HEK293 (cell line): ENCODE measurements at regions not wholly inside any gene's neighbourhood (a gene's known extent, or its start where the extent isn't known, plus 50 kb on each side); places are given as distances from the start of the nearest gene placed in this dataset.
A peak's percentile ranks its signal among the peaks of the same experiment; 100 is the strongest.

Source experiments
- CTCF ChIA-PET: fragments of 350-600 bp; formaldehyde crosslinking; extraction: SDS; loops from one replicate; lab custom pipeline; 2021; ENCODE audit warnings: antibody characterized with exemption; lab: Yijun Ruan, JAX
- POLR2A ChIA-PET: fragments of 300-600 bp; formaldehyde crosslinking; extraction: SDS; loops from one replicate; lab custom pipeline; 2020; ENCODE audit warnings: antibody characterized with exemption, inconsistent platforms; lab: Yijun Ruan, JAX
- H3K27ac ChIP-seq: fragments of 200-500 bp; sonication (Bioruptor generic); 2 replicates; pipeline ENCODE4 v1.5.1; 2014; ENCODE audit warnings: low read depth, low read length, control low read depth, inconsistent platforms; ENCODE audit errors: extremely low read depth
- H3K36me3 ChIP-seq, 2 experiments: fragments of 200-500 bp in 1 of 2; sonication (Bioruptor generic) in 1 of 2; 1 replicate in 1 of 2; 2 replicates in 1 of 2; pipeline ENCODE4 v1.5.1; 2014 to 2017; ENCODE audit warnings: inconsistent platforms in 2 of 2, low read length in 2 of 2; ENCODE audit not compliant: control insufficient read depth in 2 of 2, insufficient read depth in 1 of 2
- H3K4me1 ChIP-seq: fragments of 200-500 bp; sonication (Bioruptor generic); 2 replicates; pipeline ENCODE4 v1.5.1; 2014; ENCODE audit warnings: mild to moderate bottlenecking, low read length, inconsistent platforms; ENCODE audit not compliant: control insufficient read depth, insufficient read depth
- H3K4me3 ChIP-seq: 2 replicates; pipeline ENCODE4 v1.5.1; 2011; ENCODE audit warnings: low read depth, mild to moderate bottlenecking, control low read depth, low read length, moderate library complexity
- H3K9me3 ChIP-seq: fragments of 200-500 bp; sonication (Bioruptor generic); 2 replicates; pipeline ENCODE4 v1.5.1; 2014; ENCODE audit warnings: low read depth, low read length, inconsistent platforms; ENCODE audit not compliant: control insufficient read depth, insufficient read depth
- ATF2 ChIP-seq: fragments of 450-650 bp; formaldehyde crosslinking; IDR thresholded peaks from 2 replicates; pipeline ENCODE4 v1.5.1; 2016; ENCODE audit warnings: missing biosample characterization, missing genetic modification characterization, low read depth
- FEZF1 ChIP-seq: fragments of 450-650 bp; formaldehyde crosslinking; IDR thresholded peaks from 2 replicates; pipeline ENCODE4 v1.5.1; 2016; ENCODE audit warnings: missing biosample characterization, missing genetic modification characterization
- GLI2 ChIP-seq: fragments of 450-650 bp; formaldehyde crosslinking; IDR thresholded peaks from 2 replicates; pipeline ENCODE4; 2017; ENCODE audit warnings: missing biosample characterization, missing genetic modification characterization, low read depth, borderline replicate concordance
- GLI4 ChIP-seq: fragments of 450-650 bp; formaldehyde crosslinking; IDR thresholded peaks from 2 replicates; pipeline ENCODE4 v1.5.1; 2016; ENCODE audit warnings: missing biosample characterization, missing genetic modification characterization
- GLIS1 ChIP-seq: fragments of 450-650 bp; formaldehyde crosslinking; IDR thresholded peaks from 2 replicates; pipeline ENCODE4 v1.5.1; 2016; ENCODE audit warnings: missing biosample characterization, missing genetic modification characterization
- IKZF3 ChIP-seq: fragments of 450-650 bp; IDR thresholded peaks from 2 replicates; pipeline ENCODE4 v1.5.0; 2018; ENCODE audit warnings: missing biosample characterization, mild to moderate bottlenecking, missing genetic modification characterization, moderate library complexity
- TSHZ1 ChIP-seq: fragments of 450-650 bp; formaldehyde crosslinking; IDR thresholded peaks from 2 replicates; pipeline ENCODE4 v1.5.1; 2016; ENCODE audit warnings: missing biosample characterization, missing genetic modification characterization, borderline replicate concordance
- WT1 ChIP-seq: fragments of 450-650 bp; formaldehyde crosslinking; IDR thresholded peaks from 2 replicates; pipeline ENCODE4 v1.5.1; 2016; ENCODE audit warnings: missing biosample characterization, missing genetic modification characterization
- YY1 ChIP-seq: fragments of 450-650 bp; formaldehyde crosslinking; IDR thresholded peaks from 2 replicates; pipeline ENCODE4 v1.5.1; 2018; ENCODE audit warnings: missing biosample characterization, missing genetic modification characterization
- ZBTB21 ChIP-seq: fragments of 450-650 bp; formaldehyde crosslinking; IDR thresholded peaks from 2 replicates; pipeline ENCODE4 v1.5.1; 2017; ENCODE audit warnings: missing biosample characterization, missing genetic modification characterization
- ZFP37 ChIP-seq: fragments of 450-650 bp; formaldehyde crosslinking; IDR thresholded peaks from 2 replicates; pipeline ENCODE4 v1.5.1; 2016; ENCODE audit warnings: missing biosample characterization, missing genetic modification characterization
- ZFP41 ChIP-seq: fragments of 450-650 bp; formaldehyde crosslinking; IDR thresholded peaks from 2 replicates; pipeline ENCODE4 v1.5.1; 2016; ENCODE audit warnings: missing biosample characterization, missing genetic modification characterization, borderline replicate concordance
- ZNF10 ChIP-seq: fragments of 450-650 bp; formaldehyde crosslinking; IDR thresholded peaks from 2 replicates; pipeline ENCODE4 v1.5.1; 2017; ENCODE audit warnings: missing biosample characterization, missing genetic modification characterization
- ZNF114 ChIP-seq: fragments of 450-650 bp; formaldehyde crosslinking; IDR thresholded peaks from 2 replicates; pipeline ENCODE4 v1.5.0; 2017; ENCODE audit warnings: missing biosample characterization, missing genetic modification characterization
- ZNF138 ChIP-seq: fragments of 450-650 bp; formaldehyde crosslinking; IDR thresholded peaks from 2 replicates; pipeline ENCODE4 v1.5.1; 2016; ENCODE audit warnings: missing biosample characterization, missing genetic modification characterization, borderline replicate concordance
- ZNF16 ChIP-seq: fragments of 450-650 bp; formaldehyde crosslinking; IDR thresholded peaks from 2 replicates; pipeline ENCODE4 v1.5.1; 2016; ENCODE audit warnings: low read depth, missing biosample characterization, missing genetic modification characterization
- ZNF19 ChIP-seq: fragments of 450-650 bp; formaldehyde crosslinking; IDR thresholded peaks from 2 replicates; pipeline ENCODE4; 2016; ENCODE audit warnings: missing biosample characterization, missing genetic modification characterization, low read depth
- ZNF24 ChIP-seq: fragments of 450-650 bp; formaldehyde crosslinking; IDR thresholded peaks from 2 replicates; pipeline ENCODE4 v1.5.1; 2016; ENCODE audit warnings: missing biosample characterization, missing genetic modification characterization
- ZNF280D ChIP-seq: fragments of 450-650 bp; formaldehyde crosslinking; IDR thresholded peaks from 2 replicates; pipeline ENCODE4 v1.5.1; 2016; ENCODE audit warnings: missing biosample characterization, missing genetic modification characterization
- ZNF362 ChIP-seq: fragments of 450-650 bp; formaldehyde crosslinking; IDR thresholded peaks from 2 replicates; pipeline ENCODE4 v1.5.1; 2016; ENCODE audit warnings: missing biosample characterization, missing genetic modification characterization
- ZNF473 ChIP-seq: fragments of 450-650 bp; formaldehyde crosslinking; IDR thresholded peaks from 2 replicates; pipeline ENCODE4 v1.5.1; 2017; ENCODE audit warnings: missing biosample characterization, missing genetic modification characterization
- ZNF544 ChIP-seq: fragments of 450-650 bp; formaldehyde crosslinking; IDR thresholded peaks from 2 replicates; pipeline ENCODE4 v1.5.0; 2017; ENCODE audit warnings: missing biosample characterization, missing genetic modification characterization
- ZNF747 ChIP-seq: fragments of 450-650 bp; formaldehyde crosslinking; IDR thresholded peaks from 2 replicates; pipeline ENCODE4 v1.5.1; 2016; ENCODE audit warnings: missing biosample characterization, missing genetic modification characterization
- ZNF791 ChIP-seq: fragments of 450-650 bp; formaldehyde crosslinking; IDR thresholded peaks from 2 replicates; pipeline ENCODE4 v1.5.1; 2016; ENCODE audit warnings: missing biosample characterization, missing genetic modification characterization
- ZNF837 ChIP-seq: fragments of 450-650 bp; formaldehyde crosslinking; IDR thresholded peaks from 2 replicates; pipeline ENCODE4 v1.5.1; 2016; ENCODE audit warnings: missing biosample characterization, missing genetic modification characterization
- ZSCAN16 ChIP-seq: fragments of 450-650 bp; formaldehyde crosslinking; IDR thresholded peaks from 2 replicates; pipeline ENCODE4 v1.5.1; 2016; ENCODE audit warnings: missing biosample characterization, missing genetic modification characterization
- ZSCAN5A ChIP-seq: fragments of 450-650 bp; formaldehyde crosslinking; IDR thresholded peaks from 2 replicates; pipeline ENCODE4 v1.5.1; 2016; ENCODE audit warnings: missing biosample characterization, missing genetic modification characterization

GRCh38 chrX:40175511-40176350 lies 78.0 kb upstream of the BCOR start:
- H3K9me3 ChIP-seq = no peaks in the 10 kb centered on the region
- H3K36me3 ChIP-seq = no peaks in the 10 kb centered on the region
- peak overlapping the region; percentile 35 for H3K4me3 ChIP-seq
- H3K27ac ChIP-seq = peak overlapping the region; percentile 86
- POLR2A ChIA-PET = interaction anchor here (1.1 to 1.4 kb wide), 3 partner anchors 74 to 79 kb away, joined by 3 to 11 read pairs (median 3); partner anchors contain the start of gene BCOR
- peaks cover under 1% of the 10 kb centered on the region for H3K4me1 ChIP-seq
- CTCF ChIA-PET = interaction anchor here (0.8 kb wide), 1 partner anchor 112 kb away, joined by 4 read pairs; no protein-coding TSS in a partner anchor
- no peak for TF ChIP-seq ZBTB21 (tag by site-specific recombination)
- TF ChIP-seq GLI4 (tag by site-specific recombination) = peak; percentile 41; the same call in 1 of the 2 replicates
- TF ChIP-seq ZNF544 = peak; percentile 74
- no peak; the same call in none of the 2 replicates for TF ChIP-seq ZNF10 (tag by site-specific recombination)
- peak; percentile 80 for TF ChIP-seq GLIS1 (tag by site-specific recombination)
- TF ChIP-seq ZSCAN16 (tag by site-specific recombination) = no peak
- no peak for TF ChIP-seq ZNF473 (tag by site-specific recombination)
- TF ChIP-seq GLI2 (tag by site-specific recombination) = 0 out of 2 replicates have a peak, but pooled peaks have one; percentile 22
- TF ChIP-seq ZNF114 (tag by site-specific recombination) = no peak
- TF ChIP-seq ZNF19 = no peak
- peak; percentile 77 for TF ChIP-seq FEZF1
- TF ChIP-seq ZNF280D (tag by site-specific recombination) = no peak
- peak; percentile 48; the same call in 1 of the 2 replicates for TF ChIP-seq ZFP37 (tag by site-specific recombination)
- TF ChIP-seq WT1 (tag by site-specific recombination) = peak; percentile 61
- TF ChIP-seq ZSCAN5A = peak; percentile 33
- TF ChIP-seq ZNF837 (tag by site-specific recombination) = no peak
- TF ChIP-seq ZNF747 = no peak
- TF ChIP-seq ZFP41 (tag by site-specific recombination) = no peak
- no peak for TF ChIP-seq ZNF362 (tag by site-specific recombination)
- TF ChIP-seq TSHZ1 (tag by site-specific recombination) = 0 out of 2 replicates have a peak, but pooled peaks have one; percentile 32
- no peak for TF ChIP-seq ATF2 (tag by site-specific recombination)
- TF ChIP-seq ZNF138 (tag by site-specific recombination) = no peak
- no peak; the same call in 1 of the 2 replicates for TF ChIP-seq ZNF24
- no peak for TF ChIP-seq ZNF16 (tag by site-specific recombination)
- TF ChIP-seq IKZF3 (tag by site-specific recombination) = no peak; the same call in 1 of the 2 replicates
- TF ChIP-seq YY1 (tag by site-specific recombination) = peak; percentile 80
- no peak for TF ChIP-seq ZNF791 (tag by site-specific recombination)
